Upper lobe of right lung (tissue), 1 donor: ENCODE measurements at regions not wholly inside any gene's neighbourhood (a gene's known extent, or its start where the extent isn't known, plus 50 kb on each side); places are given as distances from the start of the nearest gene placed in this dataset.

Source experiments
- ATAC-seq: fragments of 200-7000 bp; cut with Tn5 transposase; one replicate; pipeline ENCODE4 v1.9.1; 2020; ENCODE audit warnings: mild to moderate bottlenecking, moderate library complexity
- DNase-seq: peaks from one replicate; pipeline ENCODE4 v3.0.0-alpha.2; 2020
- H3K27ac ChIP-seq: fragments of 200-600 bp; one replicate; pipeline ENCODE4 v1.8.0; 2022
- H3K27me3 ChIP-seq: fragments of 200-600 bp; one replicate; pipeline ENCODE4 v1.8.0; 2022; ENCODE audit warnings: mild to moderate bottlenecking
- H3K36me3 ChIP-seq: fragments of 200-600 bp; one replicate; pipeline ENCODE4 v1.8.0; 2022
- H3K4me1 ChIP-seq: fragments of 200-600 bp; one replicate; pipeline ENCODE4 v1.8.0; 2022
- H3K4me3 ChIP-seq: fragments of 200-600 bp; one replicate; pipeline ENCODE4 v1.8.0; 2022; ENCODE audit warnings: mild to moderate bottlenecking
- H3K9me3 ChIP-seq: fragments of 200-600 bp; one replicate; pipeline ENCODE4 v1.8.0; 2022
- intact Hi-C: fragments of 100-400 bp; cut with DNase I; formaldehyde crosslinking; loops from one replicate; pipeline ENCODE4 v1.11.0; 2022
- TF ChIP-seq, protein P1 (sequence below): fragments of 200-600 bp; IDR thresholded peaks from one replicate; pipeline ENCODE4 v1.8.0; 2022; ENCODE audit warnings: antibody characterized with exemption
- donor health status: DM: no; HTN: yes; CAD: no; lungs with severe emphysema.

DNA sequence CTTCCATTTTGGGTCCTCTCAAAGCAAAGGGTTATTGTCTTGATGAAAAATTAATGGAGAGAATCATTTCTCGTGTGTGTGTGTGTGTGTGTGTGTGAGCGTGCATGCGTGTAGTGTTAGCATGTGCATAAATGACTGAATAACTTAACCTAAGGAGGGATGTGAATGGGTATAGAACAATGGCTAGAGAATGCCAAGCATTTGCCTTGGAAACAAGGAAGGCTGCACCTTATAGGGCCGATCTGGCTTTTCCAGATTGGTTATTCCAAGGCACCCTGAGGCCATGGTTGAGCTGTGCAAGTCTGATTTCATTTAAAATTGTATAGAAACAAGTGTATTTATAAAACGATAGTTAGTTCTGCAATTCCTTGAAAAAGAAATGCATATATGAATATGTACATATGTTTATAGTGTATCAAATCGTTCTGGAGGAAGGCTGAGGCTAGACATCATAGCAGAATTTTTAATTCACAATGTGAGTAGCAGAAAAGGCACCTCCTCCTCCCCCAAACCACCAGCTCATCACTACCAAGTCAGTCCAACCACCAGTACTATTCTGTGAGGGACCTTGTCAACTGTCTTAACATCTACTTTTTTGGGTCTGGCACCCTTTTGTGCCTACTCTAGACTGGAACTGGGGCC is 322.7 kb upstream of the ISX start:
- Histone ChIP-seq H3K27me3 (no peaks in the 10 kb centered on the region), H3K9me3 (no peaks in the 10 kb centered on the region), H3K27ac (no peak overlapping the region), H3K4me1 (no peaks in the 10 kb centered on the region), H3K4me3 (no peak overlapping the region), H3K36me3 (no peaks in the 10 kb centered on the region)
- intact Hi-C loops: no loop called here
- TF ChIP-seq, protein P1, sequence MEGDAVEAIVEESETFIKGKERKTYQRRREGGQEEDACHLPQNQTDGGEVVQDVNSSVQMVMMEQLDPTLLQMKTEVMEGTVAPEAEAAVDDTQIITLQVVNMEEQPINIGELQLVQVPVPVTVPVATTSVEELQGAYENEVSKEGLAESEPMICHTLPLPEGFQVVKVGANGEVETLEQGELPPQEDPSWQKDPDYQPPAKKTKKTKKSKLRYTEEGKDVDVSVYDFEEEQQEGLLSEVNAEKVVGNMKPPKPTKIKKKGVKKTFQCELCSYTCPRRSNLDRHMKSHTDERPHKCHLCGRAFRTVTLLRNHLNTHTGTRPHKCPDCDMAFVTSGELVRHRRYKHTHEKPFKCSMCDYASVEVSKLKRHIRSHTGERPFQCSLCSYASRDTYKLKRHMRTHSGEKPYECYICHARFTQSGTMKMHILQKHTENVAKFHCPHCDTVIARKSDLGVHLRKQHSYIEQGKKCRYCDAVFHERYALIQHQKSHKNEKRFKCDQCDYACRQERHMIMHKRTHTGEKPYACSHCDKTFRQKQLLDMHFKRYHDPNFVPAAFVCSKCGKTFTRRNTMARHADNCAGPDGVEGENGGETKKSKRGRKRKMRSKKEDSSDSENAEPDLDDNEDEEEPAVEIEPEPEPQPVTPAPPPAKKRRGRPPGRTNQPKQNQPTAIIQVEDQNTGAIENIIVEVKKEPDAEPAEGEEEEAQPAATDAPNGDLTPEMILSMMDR: no peak
- DNase-seq: no peak
- ATAC-seq: no peak

- TF ChIP-seq, protein P1: no peak
- no peak for ATAC-seq
- DNase-seq: no peak
- H3K27me3 ChIP-seq: peaks cover 22% of the 10 kb centered on the region
- H3K9me3 ChIP-seq: no peaks in the 10 kb centered on the region
- no peaks in the 10 kb centered on the region for H3K36me3 ChIP-seq
- no peak overlapping the region for H3K4me3 ChIP-seq
- no peaks in the 10 kb centered on the region for H3K4me1 ChIP-seq
- intact Hi-C loops: no loop called here
- H3K27ac ChIP-seq: no peak overlapping the region
Observed at GRCh38 chr22:34760276-34761008, 305.5 kb upstream of the ISX start.

- intact Hi-C loops: no loop called here
- TF ChIP-seq, protein P1: no peak
Observed at GRCh38 chr22:34761111-34761510, 304.8 kb upstream of the ISX start.

DNA sequence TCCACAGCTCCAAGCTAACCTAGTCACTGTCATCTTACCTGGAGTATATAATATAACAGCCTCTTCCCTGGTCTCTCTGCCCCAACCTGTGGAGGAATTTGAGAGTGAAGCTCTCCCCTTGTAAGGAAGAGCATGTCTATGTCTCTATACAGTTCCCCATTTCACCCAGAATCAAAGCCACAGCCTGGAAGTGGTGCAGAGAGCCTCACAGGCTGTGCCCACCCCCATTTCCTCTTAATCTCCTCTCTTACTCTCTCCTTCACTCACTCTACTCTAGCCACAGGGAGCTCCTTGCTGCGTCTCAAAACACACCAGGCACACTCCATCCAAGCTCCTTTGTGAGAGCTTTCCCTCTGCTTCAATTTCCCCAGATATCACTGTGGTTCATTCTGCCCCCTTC is 302.5 kb upstream of the ISX start:
- H3K36me3 ChIP-seq: no peaks in the 10 kb centered on the region
- ATAC-seq (no peak), DNase-seq (no peak)
- TF ChIP-seq, protein P1: no peak
- no peak overlapping the region for H3K4me3 ChIP-seq
- no peak overlapping the region for H3K27ac ChIP-seq
- no peaks in the 10 kb centered on the region for H3K4me1 ChIP-seq
- intact Hi-C loops: no loop called here
- no peaks in the 10 kb centered on the region for H3K9me3 ChIP-seq
- H3K27me3 ChIP-seq: peaks cover 16% of the 10 kb centered on the region

More at GRCh38 chr22:34761111-34761510, 304.8 kb upstream of the ISX start:
- H3K27me3 ChIP-seq: peaks cover 22% of the 10 kb centered on the region
- H3K36me3 ChIP-seq: no peaks in the 10 kb centered on the region
- DNase-seq (no peak), ATAC-seq (no peak)
- no peak overlapping the region for H3K27ac ChIP-seq
- no peak overlapping the region for H3K4me3 ChIP-seq
- H3K4me1 ChIP-seq: no peaks in the 10 kb centered on the region
- H3K9me3 ChIP-seq: no peaks in the 10 kb centered on the region

DNA sequence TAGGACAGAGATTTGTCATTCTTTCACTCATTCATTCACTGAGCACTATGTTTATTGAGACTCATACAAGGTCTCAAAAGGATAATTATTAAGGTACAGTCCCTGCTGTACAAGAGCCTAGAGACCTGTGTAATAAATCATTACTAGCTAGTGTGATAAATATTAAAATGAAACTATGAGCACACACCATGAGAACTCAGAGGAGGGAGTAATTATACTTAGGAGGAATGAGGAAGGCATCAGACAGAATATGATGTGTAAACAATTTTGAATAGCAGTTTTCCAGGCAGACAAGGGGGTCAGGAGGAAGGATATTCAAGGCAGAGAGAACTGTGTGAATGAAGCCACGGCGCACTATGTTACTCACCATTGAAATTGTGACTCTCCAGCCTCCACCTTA is 300.8 kb upstream of the ISX start:
- H3K36me3 ChIP-seq: no peaks in the 10 kb centered on the region
- H3K4me3 ChIP-seq: no peak overlapping the region
- peaks cover 7% of the 10 kb centered on the region for H3K27me3 ChIP-seq
- TF ChIP-seq, protein P1: no peak
- DNase-seq (no peak), ATAC-seq (no peak)
- H3K27ac ChIP-seq: no peak overlapping the region
- H3K4me1 ChIP-seq: no peaks in the 10 kb centered on the region
- intact Hi-C loops: no loop called here
- H3K9me3 ChIP-seq: no peaks in the 10 kb centered on the region
